ENCODE measurements at regions not wholly inside any gene's neighbourhood (a gene's known extent, or its start where the extent isn't known, plus 50 kb on each side); places are given as distances from the start of the nearest gene placed in this dataset.

GRCh38 chr6:15930207-15930606 is 198.7 kb upstream of the MYLIP start:
- no peak for TF ChIP-seq FOXM1 (IDR thresholded peaks at IDR 0.05; ENCODE audit: low read depth)
- TF ChIP-seq CTCF (IDR thresholded peaks at IDR 0.05) = no peak
- TF ChIP-seq RCOR1 (IDR thresholded peaks at IDR 0.05; ENCODE audit: low read length) = no peak
- no peak for TF ChIP-seq PBX3 (IDR thresholded peaks at IDR 0.05)
- no peak for TF ChIP-seq GATA2 (CRISPR knock-in tag; IDR thresholded peaks at IDR 0.05)
- no peak for TF ChIP-seq EZH2phosphoT487 (IDR thresholded peaks at IDR 0.05; ENCODE audit: borderline replicate concordance, low read depth)
- TF ChIP-seq RAD21 (IDR thresholded peaks at IDR 0.05; ENCODE audit: low read length) = no peak
- TF ChIP-seq POLR2AphosphoS5 (IDR thresholded peaks at IDR 0.05; ENCODE audit: low read depth, low read length) = no peak
- TF ChIP-seq JUND (IDR thresholded peaks at IDR 0.05) = no peak
- TF ChIP-seq SIN3A (IDR thresholded peaks at IDR 0.05; ENCODE audit: borderline replicate concordance, low read depth, low read length) = no peak
- no peak for TF ChIP-seq EP300 (IDR thresholded peaks at IDR 0.05; ENCODE audit: borderline replicate concordance in 1 of 2, low read depth in 1 of 2, low read length in 1 of 2)
- TF ChIP-seq MEF2A (IDR thresholded peaks at IDR 0.05; ENCODE audit: borderline replicate concordance, low read depth) = no peak
- TF ChIP-seq MAX (IDR thresholded peaks at IDR 0.05; ENCODE audit: low read depth) = no peak
- TF ChIP-seq USF1 (IDR thresholded peaks at IDR 0.05; ENCODE audit: borderline replicate concordance, low read depth) = no peak
